ENCODE measurements at regions not wholly inside any gene's neighbourhood (a gene's known extent, or its start where the extent isn't known, plus 50 kb on each side); places are given as distances from the start of the nearest gene placed in this dataset.

GRCh38 chr1:218990019-218990418 lies 183.7 kb upstream of the LYPLAL1 start:
- in situ Hi-C loops (cut with HindIII; ENCODE audit: low pct_ligation_motif_present, low sequenced_read_pairs) = no loop called here
- no peaks in the 10 kb centered on the region for H3K27me3 ChIP-seq (replicated peaks)
- H3K4me3 ChIP-seq (ENCODE audit: low read depth, low read length) = no peak overlapping the region
- DNase-seq = no peak
- TF ChIP-seq CTCF (IDR thresholded peaks at IDR 0.05; ENCODE audit: low read depth, low read length, missing control alignments) = no peak
- H3K36me3 ChIP-seq (replicated peaks) = no peaks in the 10 kb centered on the region
- no peak overlapping the region for H3K27ac ChIP-seq

- no peak overlapping the region for H3K4me3 ChIP-seq (ENCODE audit: low read depth, low read length)
- in situ Hi-C loops (cut with HindIII; ENCODE audit: low pct_ligation_motif_present, low sequenced_read_pairs) = no loop called here
- DNase-seq = no peak
- no peak overlapping the region for H3K27ac ChIP-seq
- no peaks in the 10 kb centered on the region for H3K36me3 ChIP-seq (replicated peaks)
- TF ChIP-seq CTCF (IDR thresholded peaks at IDR 0.05; ENCODE audit: low read depth, low read length, missing control alignments) = no peak
- H3K27me3 ChIP-seq (replicated peaks) = no peaks in the 10 kb centered on the region
Observed at GRCh38 chr1:218991089-218991488, 182.6 kb upstream of the LYPLAL1 start.

- no peak overlapping the region for H3K27ac ChIP-seq
- no peak overlapping the region for H3K4me3 ChIP-seq (ENCODE audit: low read depth, low read length)
- no peaks in the 10 kb centered on the region for H3K36me3 ChIP-seq (replicated peaks)
- in situ Hi-C loops (cut with HindIII; ENCODE audit: low pct_ligation_motif_present, low sequenced_read_pairs) = no loop called here
- no peak for TF ChIP-seq CTCF (IDR thresholded peaks at IDR 0.05; ENCODE audit: low read depth, low read length, missing control alignments)
- H3K27me3 ChIP-seq (replicated peaks) = no peaks in the 10 kb centered on the region
- no peak for DNase-seq
Observed at GRCh38 chr1:218994615-218995014, 179.1 kb upstream of the LYPLAL1 start.

GRCh38 chr1:218995091-218995665 lies 178.5 kb upstream of the LYPLAL1 start:
- DNase-seq = no peak
- Histone ChIP-seq H3K4me3 (ENCODE audit: low read depth, low read length) (no peak overlapping the region), H3K27me3 (replicated peaks) (no peaks in the 10 kb centered on the region), H3K36me3 (replicated peaks) (no peaks in the 10 kb centered on the region), H3K27ac (no peak overlapping the region)
- in situ Hi-C loops (cut with HindIII; ENCODE audit: low pct_ligation_motif_present, low sequenced_read_pairs) = no loop called here
- no peak for TF ChIP-seq CTCF (IDR thresholded peaks at IDR 0.05; ENCODE audit: low read depth, low read length, missing control alignments)

GRCh38 chr1:218996362-218996761 lies 177.3 kb upstream of the LYPLAL1 start:
- no peaks in the 10 kb centered on the region for H3K27me3 ChIP-seq (replicated peaks)
- TF ChIP-seq CTCF (IDR thresholded peaks at IDR 0.05; ENCODE audit: low read depth, low read length, missing control alignments) = no peak
- in situ Hi-C loops (cut with HindIII; ENCODE audit: low pct_ligation_motif_present, low sequenced_read_pairs) = no loop called here
- H3K36me3 ChIP-seq (replicated peaks) = no peaks in the 10 kb centered on the region
- DNase-seq = no peak
- no peak overlapping the region for H3K27ac ChIP-seq
- no peak overlapping the region for H3K4me3 ChIP-seq (ENCODE audit: low read depth, low read length)

GRCh38 chr1:219000005-219000404 lies 173.7 kb upstream of the LYPLAL1 start:
- DNase-seq = no peak
- in situ Hi-C loops (cut with HindIII; ENCODE audit: low pct_ligation_motif_present, low sequenced_read_pairs) = no loop called here
- H3K4me3 ChIP-seq (ENCODE audit: low read depth, low read length) = no peak overlapping the region
- no peaks in the 10 kb centered on the region for H3K36me3 ChIP-seq (replicated peaks)
- TF ChIP-seq CTCF (IDR thresholded peaks at IDR 0.05; ENCODE audit: low read depth, low read length, missing control alignments) = no peak
- no peak overlapping the region for H3K27ac ChIP-seq
- H3K27me3 ChIP-seq (replicated peaks) = no peaks in the 10 kb centered on the region
